SK-N-SH (cell line): ENCODE measurements at regions not wholly inside any gene's neighbourhood (a gene's known extent, or its start where the extent isn't known, plus 50 kb on each side); places are given as distances from the start of the nearest gene placed in this dataset.

Experiments
- CTCF ChIA-PET: fragments of 300-600, 350-600 bp; formaldehyde crosslinking; extraction: SDS; loops from one replicate; lab custom pipeline; 2021; lab: Yijun Ruan, JAX
- POLR2A ChIA-PET: fragments of 350-600 bp; sonication (Branson Sonifier 250); formaldehyde crosslinking; extraction: SDS; loops from one replicate; lab custom pipeline; 2020; ENCODE audit warnings: antibody characterized with exemption, inconsistent platforms; lab: Yijun Ruan, JAX
- DNase-seq: peaks from one replicate; pipeline ENCODE4 v3.0.0; 2012
- H2AFZ ChIP-seq: fragments of 200-600 bp; sonication (generic); 2 replicates; pipeline ENCODE4 v1.8.1; 2016; ENCODE audit warnings: antibody characterized with exemption, mild to moderate bottlenecking, low read depth
- H3F3A ChIP-seq: fragments of 200-600 bp; sonication (generic); replicated peaks from 2 replicates; pipeline ENCODE3; 2016; ENCODE audit warnings: antibody characterized with exemption, mild to moderate bottlenecking; ENCODE audit not compliant: insufficient read depth
- H3K27ac ChIP-seq, 2 experiments: fragments of 200-500 bp in 1 of 2; fragments of 200-600 bp in 1 of 2; sonication (Bioruptor generic) in 1 of 2; sonication (generic), shearing (Covaris generic) in 1 of 2; 2 replicates each; pipeline versions ENCODE4 v1.5.1 to v1.6.1; 2014 to 2016; ENCODE audit warnings: low read depth in 2 of 2, inconsistent platforms in 1 of 2, low read length in 1 of 2, mild to moderate bottlenecking in 1 of 2, mixed read lengths in 1 of 2
- H3K27me3 ChIP-seq: fragments of 200-600 bp; sonication (generic), shearing (Covaris generic); 2 replicates; pipeline ENCODE4 v1.6.1; 2016; ENCODE audit warnings: mixed run types; ENCODE audit not compliant: insufficient read depth
- H3K36me3 ChIP-seq, 2 experiments: fragments of 200-500 bp in 1 of 2; fragments of 200-600 bp in 1 of 2; sonication (Bioruptor generic) in 1 of 2; sonication (generic) in 1 of 2; replicated peaks in 1 of 2; 2 replicates each; pipeline versions ENCODE3 to v1.5.1; 2014 to 2016; ENCODE audit warnings: low read length in 1 of 2, mild to moderate bottlenecking in 1 of 2; ENCODE audit not compliant: insufficient read depth in 2 of 2, control insufficient read depth in 1 of 2
- H3K4me1 ChIP-seq, 2 experiments: fragments of 200-500 bp in 1 of 2; fragments of 200-600 bp in 1 of 2; sonication (Bioruptor generic) in 1 of 2; sonication (generic), shearing (Covaris generic) in 1 of 2; 2 replicates each; pipeline versions ENCODE4 v1.5.1 to v1.6.1; 2014 to 2016; ENCODE audit warnings: low read depth in 1 of 2, low read length in 1 of 2, mixed run types in 1 of 2; ENCODE audit not compliant: insufficient read depth in 2 of 2, control insufficient read depth in 1 of 2
- H3K4me2 ChIP-seq: fragments of 200-600 bp; sonication (generic), shearing (Covaris generic); 2 replicates; pipeline ENCODE4 v1.6.1; 2017; ENCODE audit warnings: mixed run types
- H3K4me3 ChIP-seq, 2 experiments: fragments of 200-500 bp in 1 of 2; fragments of 200-600 bp in 1 of 2; sonication (Bioruptor generic) in 1 of 2; sonication (generic), shearing (Covaris generic) in 1 of 2; 2 replicates each; pipeline versions ENCODE4 v1.5.1 to v1.8.1; 2014 to 2016; ENCODE audit warnings: low read depth in 2 of 2, inconsistent platforms in 1 of 2, low read length in 1 of 2, mild to moderate bottlenecking in 1 of 2, mixed read lengths in 1 of 2, moderate library complexity in 1 of 2
- H3K79me2 ChIP-seq: fragments of 200-600 bp; sonication (generic); 2 replicates; pipeline ENCODE4 v1.8.1; 2017; ENCODE audit warnings: mild to moderate bottlenecking; ENCODE audit not compliant: insufficient read depth
- H3K9ac ChIP-seq: fragments of 200-600 bp; sonication (generic); 2 replicates; pipeline ENCODE4 v1.6.1; 2017; ENCODE audit warnings: mixed run types
- H3K9me2 ChIP-seq: fragments of 200-600 bp; sonication (generic); 2 replicates; pipeline ENCODE4 v1.6.1; 2017; ENCODE audit warnings: mixed run types
- H3K9me3 ChIP-seq: fragments of 200-600 bp; sonication (generic); 2 replicates; pipeline ENCODE4 v1.6.1; 2017; ENCODE audit warnings: mixed run types, mild to moderate bottlenecking, moderate library complexity
- H4K20me1 ChIP-seq: fragments of 200-600 bp; sonication (generic); 2 replicates; pipeline ENCODE4 v1.6.1; 2017; ENCODE audit warnings: mild to moderate bottlenecking, mixed run types; ENCODE audit not compliant: insufficient read depth
- CTCF ChIP-seq: fragments of 200-600 bp; sonication (generic); IDR thresholded peaks from 2 replicates; pipeline ENCODE4 v1.6.1; 2017; ENCODE audit warnings: antibody characterized with exemption, mild to moderate bottlenecking, moderate library complexity
- ELF1 ChIP-seq: IDR thresholded peaks from 2 replicates; pipeline ENCODE4 v1.4.0; 2012
- FOXM1 ChIP-seq: IDR thresholded peaks from 2 replicates; pipeline ENCODE4 v1.4.0; 2012; ENCODE audit warnings: low read depth, mild to moderate bottlenecking
- JUND ChIP-seq: IDR thresholded peaks from 2 replicates; pipeline ENCODE4 v1.4.0; 2012
- MAX ChIP-seq: IDR thresholded peaks from 2 replicates; pipeline ENCODE4 v1.4.0; 2012; ENCODE audit warnings: low read depth
- MEF2A ChIP-seq: IDR thresholded peaks from 2 replicates; pipeline ENCODE4 v1.4.0; 2012; ENCODE audit warnings: low read depth, borderline replicate concordance
- NFIC ChIP-seq: IDR thresholded peaks from 2 replicates; pipeline ENCODE4 v1.4.0; 2012; ENCODE audit warnings: borderline replicate concordance
- NRF1 ChIP-seq: IDR thresholded peaks from 2 replicates; pipeline ENCODE4 v1.6.1; 2012; ENCODE audit warnings: low read depth, mild to moderate bottlenecking, low read length
- POLR2AphosphoS5 ChIP-seq: IDR thresholded peaks from 2 replicates; pipeline ENCODE4 v1.6.1; 2012; ENCODE audit warnings: low read depth, low read length
- RAD21 ChIP-seq: IDR thresholded peaks from 2 replicates; pipeline ENCODE4 v1.6.1; 2012; ENCODE audit warnings: mild to moderate bottlenecking, low read length
- RXRA ChIP-seq: IDR thresholded peaks from 2 replicates; pipeline ENCODE4 v1.4.0; 2012; ENCODE audit warnings: low read depth, mild to moderate bottlenecking, borderline replicate concordance
- SMC3 ChIP-seq: IDR thresholded peaks from 2 replicates; pipeline ENCODE4 v1.6.1; 2012; ENCODE audit warnings: low read depth, low read length, improper control_type of control experiment
- TAF1 ChIP-seq: IDR thresholded peaks from 2 replicates; pipeline ENCODE4 v1.6.1; 2012; ENCODE audit warnings: low read depth, mild to moderate bottlenecking, low read length, moderate library complexity, borderline replicate concordance
- TCF12 ChIP-seq: IDR thresholded peaks from 2 replicates; pipeline ENCODE4 v1.4.0; 2012
- WGBS: methylation state at CpG from one replicate; pipeline ENCODE4 v1.1.6; 2017; ENCODE audit warnings: low lambda C conversion rate; 5-methylcytosine and 5-hydroxymethylcytosine counted together

- CTCF ChIA-PET, result interaction anchor here (1.6 kb wide), 1 partner anchor 21 kb away, joined by 3 read pairs; no protein-coding TSS in a partner anchor
- H2AFZ ChIP-seq, result no peak overlapping the region
- no peaks in the 10 kb centered on the region for H3F3A ChIP-seq
- H3K4me1 ChIP-seq, result peaks cover 0 to 1% of the 10 kb centered on the region in 2 experiments; a peak in 2 of 4 replicates
- 45% methylated on average over 4 of the region's 4 CpGs for WGBS
- H3K9ac ChIP-seq, result no peak overlapping the region
- no peaks in the 10 kb centered on the region for H3K36me3 ChIP-seq
- no peaks in the 10 kb centered on the region for H3K9me3 ChIP-seq
- no peaks in the 10 kb centered on the region for H3K9me2 ChIP-seq
- no peaks in the 10 kb centered on the region for H3K27me3 ChIP-seq
- H3K27ac ChIP-seq, result no peak overlapping the region
- no peaks in the 10 kb centered on the region for H3K79me2 ChIP-seq
- no peaks in the 10 kb centered on the region for H4K20me1 ChIP-seq
- POLR2A ChIA-PET, result no interaction called here
- no peak overlapping the region for H3K4me3 ChIP-seq
- DNase-seq, result no peak
- TF ChIP-seq FOXM1 (no peak), NFIC (no peak), RAD21 (no peak), TAF1 (no peak), NRF1 (no peak), RXRA (no peak), ELF1 (no peak), SMC3 (no peak), CTCF (no peak), TCF12 (no peak), MAX (no peak)
- TF ChIP-seq, all 33 proteins: peak for 0
- H3K4me2 ChIP-seq, result no peak overlapping the region
Observed at GRCh38 chr7:25772802-25773201, 379.2 kb upstream of the NFE2L3 start.

GRCh38 chr7:25774675-25775074, 377.3 kb upstream of the NFE2L3 start:
- TF ChIP-seq MEF2A (no peak), JUND (no peak), TCF12 (no peak), POLR2AphosphoS5 (no peak)
- TF ChIP-seq, all 33 proteins: peak for 0
- 67% methylated on average over 1 of the region's 1 CpG for WGBS
- no peak overlapping the region for H3K9ac ChIP-seq
- H3K27ac ChIP-seq, result no peak overlapping the region
- ChIA-PET CTCF (interaction anchor here (0.8 to 1.3 kb wide), 6 partner anchors 14 to 209 kb away, joined by 3 to 4 read pairs (median 4); no protein-coding TSS in a partner anchor), POLR2A (no interaction called here)
- DNase-seq, result no peak
- H4K20me1 ChIP-seq, result no peaks in the 10 kb centered on the region
- H3K4me1 ChIP-seq, result peaks cover 0 to 7% of the 10 kb centered on the region in 2 experiments; a peak in 2 of 4 replicates
- no peak overlapping the region for H3K4me2 ChIP-seq
- no peak overlapping the region for H2AFZ ChIP-seq
- H3K4me3 ChIP-seq, result no peak overlapping the region
- no peaks in the 10 kb centered on the region for H3F3A ChIP-seq
- H3K36me3 ChIP-seq, result no peaks in the 10 kb centered on the region
- H3K79me2 ChIP-seq, result no peaks in the 10 kb centered on the region
- no peaks in the 10 kb centered on the region for H3K9me3 ChIP-seq
- H3K27me3 ChIP-seq, result no peaks in the 10 kb centered on the region
- no peaks in the 10 kb centered on the region for H3K9me2 ChIP-seq
